Duodenal mucosa (tissue), 2 donors: ENCODE measurements at regions not wholly inside any gene's neighbourhood (a gene's known extent, or its start where the extent isn't known, plus 50 kb on each side); places are given as distances from the start of the nearest gene placed in this dataset.

Experiments used
- H3K27ac ChIP-seq: one replicate; pipeline ENCODE4 v1.7.0; 2013; ENCODE audit warnings: low read depth, low read length
- H3K27me3 ChIP-seq, 2 donors: one replicate each; pipeline ENCODE4 v1.7.0; 2013; ENCODE audit warnings: low read length in 2 of 2, control low read depth in 1 of 2; ENCODE audit not compliant: insufficient read depth in 2 of 2, control insufficient read depth in 1 of 2
- H3K36me3 ChIP-seq, 2 donors: one replicate each; pipeline ENCODE4 v1.7.0; 2013; ENCODE audit warnings: low read length in 2 of 2, control low read depth in 1 of 2; ENCODE audit not compliant: insufficient read depth in 2 of 2, control insufficient read depth in 1 of 2
- H3K4me1 ChIP-seq, 2 donors: one replicate each; pipeline ENCODE4 v1.7.0; 2013; ENCODE audit warnings: low read length in 2 of 2, control low read depth in 1 of 2; ENCODE audit not compliant: insufficient read depth in 2 of 2, control insufficient read depth in 1 of 2
- H3K4me3 ChIP-seq, 2 donors: one replicate each; pipeline ENCODE4 v1.7.0; 2013; ENCODE audit warnings: low read length in 2 of 2, low read depth in 1 of 2
- H3K9ac ChIP-seq, 2 donors: one replicate each; pipeline ENCODE4 v1.7.0; 2013; ENCODE audit warnings: low read length in 2 of 2, low read depth in 1 of 2
- H3K9me3 ChIP-seq, 2 donors: one replicate each; pipeline ENCODE4 v1.7.0; 2013; ENCODE audit warnings: low read length in 2 of 2, control low read depth in 1 of 2; ENCODE audit not compliant: control insufficient read depth in 1 of 2

DNA sequence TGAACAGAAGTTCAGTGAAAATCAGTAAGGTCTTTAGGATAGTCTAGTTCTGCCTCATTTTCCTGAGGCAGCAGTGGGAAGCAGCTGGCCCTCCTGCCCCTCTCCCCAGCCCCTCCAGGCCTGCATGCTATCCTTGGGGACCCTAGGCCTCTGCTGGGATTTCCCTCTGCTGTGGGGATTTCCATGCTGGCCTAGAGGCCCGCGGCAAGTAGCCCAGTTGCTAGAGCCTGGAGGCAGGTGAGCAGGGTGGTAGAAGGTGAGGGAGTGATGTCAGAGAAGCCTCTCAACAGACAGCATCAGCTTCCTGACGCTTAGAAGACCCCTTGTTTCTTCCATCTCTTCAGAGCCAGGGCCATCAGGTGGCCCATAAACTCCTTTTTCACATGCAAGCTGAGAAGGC lies 305.8 kb upstream of the THBS1 start:
- no peaks in the 10 kb centered on the region for H3K36me3 ChIP-seq
- no peak overlapping the region for H3K9ac ChIP-seq
- H3K27me3 ChIP-seq, result no peaks in the 10 kb centered on the region
- no peak overlapping the region for H3K4me3 ChIP-seq
- no peaks in the 10 kb centered on the region for H3K4me1 ChIP-seq
- no peaks in the 10 kb centered on the region for H3K9me3 ChIP-seq
- H3K27ac ChIP-seq, result no peak overlapping the region

DNA sequence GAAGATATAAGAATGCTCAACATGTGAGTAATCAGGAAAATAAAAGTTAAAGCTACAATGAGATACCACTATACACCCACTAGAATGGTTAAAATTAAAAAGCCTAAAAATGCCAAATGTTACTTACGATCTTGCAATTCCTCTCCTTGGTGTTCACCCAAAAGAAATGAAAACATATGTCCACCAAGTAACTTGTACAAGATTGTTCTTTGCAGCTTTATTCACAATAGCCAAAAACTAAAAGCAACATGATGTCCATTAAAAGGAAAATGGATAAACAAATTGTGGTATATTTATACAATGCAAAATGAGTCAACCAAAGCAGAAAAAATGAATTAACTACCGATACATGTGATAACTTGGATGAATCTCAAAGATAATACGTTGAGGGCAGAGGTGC lies 301.6 kb upstream of the THBS1 start:
- Histone ChIP-seq H3K27ac (no peak overlapping the region), H3K9me3 (no peaks in the 10 kb centered on the region), H3K36me3 (no peaks in the 10 kb centered on the region), H3K27me3 (no peaks in the 10 kb centered on the region), H3K9ac (no peak overlapping the region), H3K4me1 (no peaks in the 10 kb centered on the region), H3K4me3 (no peak overlapping the region)

DNA sequence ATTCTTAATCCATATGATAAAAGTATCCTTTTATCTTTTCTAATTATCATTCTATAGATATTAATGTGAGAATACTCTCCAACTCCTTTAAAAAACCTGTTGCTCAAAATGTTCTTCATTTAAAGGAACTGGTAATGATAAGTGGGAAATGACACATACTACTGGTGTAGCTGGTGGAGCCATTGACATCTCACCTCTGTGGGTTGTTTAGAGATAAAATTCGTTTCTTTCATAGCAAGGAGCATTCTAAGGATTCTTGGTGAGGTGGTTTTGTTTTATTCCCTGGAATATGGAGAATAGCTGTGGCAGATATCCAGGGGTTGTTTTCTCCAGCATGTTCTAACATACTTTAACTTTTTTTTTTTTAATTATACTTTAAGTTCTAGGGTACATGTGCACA lies 299.8 kb upstream of the THBS1 start:
- Histone ChIP-seq H3K36me3 (no peaks in the 10 kb centered on the region), H3K9ac (no peak overlapping the region), H3K4me3 (no peak overlapping the region), H3K27me3 (no peaks in the 10 kb centered on the region), H3K4me1 (no peaks in the 10 kb centered on the region), H3K27ac (no peak overlapping the region), H3K9me3 (no peaks in the 10 kb centered on the region)

DNA sequence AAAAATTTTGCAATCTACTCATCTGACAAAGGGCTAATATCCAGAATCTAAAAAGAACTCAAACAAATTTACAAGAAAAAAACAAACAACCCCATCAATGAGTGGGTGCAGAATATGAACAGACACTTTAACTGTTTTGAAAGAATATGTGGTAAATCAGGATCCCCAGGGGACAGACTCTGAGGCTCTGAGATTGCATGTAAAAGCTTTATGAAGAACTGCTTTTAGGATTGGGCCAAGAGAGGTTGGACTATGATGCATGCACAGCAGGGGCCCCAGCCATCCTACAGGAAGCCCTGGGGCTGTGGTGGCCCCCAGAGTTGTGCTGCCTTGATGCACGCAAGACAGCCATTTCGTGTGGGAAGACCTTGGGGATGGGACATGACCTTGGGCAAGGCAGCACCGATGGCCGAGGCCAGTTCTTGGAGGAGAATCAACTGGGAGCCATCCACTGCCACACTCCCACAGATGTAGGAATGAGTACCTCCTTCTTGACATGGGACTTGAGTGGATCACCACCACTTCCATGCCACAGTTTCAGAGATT lies 298.1 kb upstream of the THBS1 start:
- Histone ChIP-seq H3K4me1 (no peaks in the 10 kb centered on the region), H3K9me3 (no peaks in the 10 kb centered on the region), H3K4me3 (no peak overlapping the region), H3K27ac (no peak overlapping the region), H3K27me3 (no peaks in the 10 kb centered on the region), H3K36me3 (no peaks in the 10 kb centered on the region), H3K9ac (no peak overlapping the region)

DNA sequence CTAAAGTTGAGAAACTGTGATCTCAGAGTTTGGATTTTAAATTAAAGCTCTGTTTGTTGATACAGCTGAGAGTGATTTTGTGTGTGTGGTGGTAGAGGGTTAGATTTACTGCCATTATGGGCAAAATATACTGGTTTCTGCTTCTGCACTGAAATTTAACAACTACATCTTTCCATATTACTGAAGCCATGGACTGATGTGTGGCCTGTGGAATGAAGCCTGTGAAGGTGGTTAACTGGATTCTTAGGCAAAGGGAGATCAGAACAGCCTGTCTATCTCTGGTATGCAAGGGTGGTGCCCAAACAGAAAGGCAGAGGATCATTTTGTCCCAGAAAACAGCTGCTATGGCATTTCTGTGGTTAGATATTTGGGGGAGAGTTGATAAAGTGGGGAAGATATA lies 297.3 kb upstream of the THBS1 start:
- Histone ChIP-seq H3K4me1 (no peaks in the 10 kb centered on the region), H3K27ac (no peak overlapping the region)

DNA sequence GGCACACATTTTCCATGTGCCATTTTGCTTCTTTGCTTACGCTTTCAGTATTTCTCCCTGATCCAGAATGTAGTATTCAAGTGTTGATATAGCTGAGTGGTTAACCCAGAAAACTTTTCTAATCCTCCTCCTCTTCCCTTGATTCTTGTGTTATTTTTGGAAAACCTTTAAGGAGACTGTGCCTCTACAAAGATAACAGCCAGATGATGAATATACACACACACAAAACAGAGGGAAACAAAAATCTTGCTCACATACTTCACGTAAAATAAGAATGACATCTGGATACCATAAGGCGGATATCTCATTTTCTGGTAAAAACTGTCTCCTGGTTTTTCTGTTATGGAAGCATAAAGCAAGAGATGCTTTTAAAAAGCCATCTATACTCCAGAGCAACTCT lies 295.8 kb upstream of the THBS1 start:
- Histone ChIP-seq H3K27me3 (no peaks in the 10 kb centered on the region), H3K36me3 (no peaks in the 10 kb centered on the region), H3K4me3 (no peak overlapping the region), H3K4me1 (no peaks in the 10 kb centered on the region), H3K27ac (no peak overlapping the region), H3K9ac (no peak overlapping the region), H3K9me3 (no peaks in the 10 kb centered on the region)

More for the DNA sequence above, 297.3 kb upstream of the THBS1 start:
- H3K9me3 ChIP-seq, result no peaks in the 10 kb centered on the region
- H3K4me3 ChIP-seq, result no peak overlapping the region
- no peak overlapping the region for H3K9ac ChIP-seq
- H3K36me3 ChIP-seq, result no peaks in the 10 kb centered on the region
- no peaks in the 10 kb centered on the region for H3K27me3 ChIP-seq

DNA sequence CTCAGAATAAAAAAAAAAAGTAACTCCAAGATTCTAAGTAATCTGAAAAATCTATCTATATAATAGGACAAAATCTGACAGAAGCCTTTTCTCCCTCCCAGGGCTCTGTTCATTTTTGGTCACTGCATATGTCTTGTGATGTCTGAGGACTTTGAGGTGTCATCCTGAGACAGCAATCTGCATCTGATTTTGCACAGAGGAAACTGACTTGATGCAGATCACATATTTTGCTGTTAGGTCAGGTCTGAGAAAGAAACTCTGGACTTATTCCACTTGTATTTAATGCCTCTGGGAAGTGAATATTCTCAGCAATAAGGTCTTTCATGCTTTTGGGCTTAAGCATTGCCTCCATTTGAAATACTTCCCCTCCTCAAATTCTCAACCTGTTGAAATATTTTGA lies 295.2 kb upstream of the THBS1 start:
- no peaks in the 10 kb centered on the region for H3K36me3 ChIP-seq
- no peak overlapping the region for H3K27ac ChIP-seq
- H3K27me3 ChIP-seq, result no peaks in the 10 kb centered on the region
- H3K4me1 ChIP-seq, result no peaks in the 10 kb centered on the region
- no peak overlapping the region for H3K9ac ChIP-seq
- H3K4me3 ChIP-seq, result no peak overlapping the region
- no peaks in the 10 kb centered on the region for H3K9me3 ChIP-seq

DNA sequence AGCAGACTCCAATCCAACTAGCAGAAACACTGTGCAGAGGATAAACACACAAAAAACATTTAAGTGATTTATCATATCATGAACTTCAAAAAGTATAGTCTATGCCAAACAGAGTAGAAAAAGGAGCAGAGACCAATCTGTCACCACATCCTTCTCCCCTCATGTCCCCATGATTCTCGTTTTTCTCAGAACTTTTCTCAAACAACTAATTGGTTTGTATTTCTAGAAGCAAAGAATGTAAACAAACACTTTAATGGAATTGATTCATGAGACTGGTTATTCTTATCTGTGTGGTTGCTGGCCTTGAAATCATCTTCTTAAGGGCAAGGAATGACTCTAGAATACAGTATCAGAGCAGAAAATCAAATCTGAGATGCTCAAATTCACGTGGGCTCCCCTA lies 294.2 kb upstream of the THBS1 start:
- Histone ChIP-seq H3K36me3 (no peaks in the 10 kb centered on the region), H3K27me3 (no peaks in the 10 kb centered on the region), H3K9me3 (no peaks in the 10 kb centered on the region), H3K4me1 (no peaks in the 10 kb centered on the region), H3K9ac (no peak overlapping the region), H3K4me3 (no peak overlapping the region), H3K27ac (no peak overlapping the region)

DNA sequence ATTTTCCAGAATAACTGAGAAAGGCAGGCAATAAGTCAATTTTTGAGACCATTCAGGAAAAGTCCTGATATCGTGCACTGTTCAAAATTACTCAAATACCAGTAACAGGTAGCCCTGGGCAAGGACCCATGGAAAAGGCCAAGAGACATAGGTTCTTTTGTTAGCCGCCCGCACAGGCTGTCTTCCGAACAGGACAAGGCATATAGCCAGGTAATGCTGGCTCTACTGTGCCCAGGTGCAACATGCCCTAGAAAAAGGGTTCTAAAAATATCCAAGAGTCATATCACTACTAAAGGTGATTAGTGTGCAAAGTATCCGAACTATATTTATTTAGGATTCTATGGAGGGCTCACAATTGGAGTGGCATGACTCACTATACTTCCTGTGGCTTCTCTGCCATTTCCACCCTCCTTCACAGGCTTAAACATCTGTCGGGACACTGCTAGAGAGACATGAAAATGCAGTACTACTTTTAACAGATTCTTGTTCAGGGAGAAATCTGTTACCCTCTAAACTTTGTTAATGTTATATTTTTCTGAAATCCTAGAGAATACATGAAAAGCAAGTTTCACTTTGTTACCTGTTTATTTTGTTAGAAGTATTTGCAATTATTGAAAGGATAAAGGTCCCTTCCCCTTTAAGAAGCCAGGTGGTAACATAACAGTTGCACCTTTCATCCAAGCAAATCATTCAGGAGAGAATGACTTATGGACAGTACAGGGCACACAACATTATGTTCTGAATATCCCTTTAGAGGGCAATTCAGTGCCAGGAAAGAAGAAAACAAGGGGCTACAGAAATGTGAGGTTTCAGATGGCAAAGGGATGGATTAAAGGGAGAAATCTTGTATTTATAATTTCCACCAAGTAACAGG lies 293.3 kb upstream of the THBS1 start:
- H3K9ac ChIP-seq, result no peak overlapping the region
- no peaks in the 10 kb centered on the region for H3K4me1 ChIP-seq
- H3K36me3 ChIP-seq, result no peaks in the 10 kb centered on the region

DNA sequence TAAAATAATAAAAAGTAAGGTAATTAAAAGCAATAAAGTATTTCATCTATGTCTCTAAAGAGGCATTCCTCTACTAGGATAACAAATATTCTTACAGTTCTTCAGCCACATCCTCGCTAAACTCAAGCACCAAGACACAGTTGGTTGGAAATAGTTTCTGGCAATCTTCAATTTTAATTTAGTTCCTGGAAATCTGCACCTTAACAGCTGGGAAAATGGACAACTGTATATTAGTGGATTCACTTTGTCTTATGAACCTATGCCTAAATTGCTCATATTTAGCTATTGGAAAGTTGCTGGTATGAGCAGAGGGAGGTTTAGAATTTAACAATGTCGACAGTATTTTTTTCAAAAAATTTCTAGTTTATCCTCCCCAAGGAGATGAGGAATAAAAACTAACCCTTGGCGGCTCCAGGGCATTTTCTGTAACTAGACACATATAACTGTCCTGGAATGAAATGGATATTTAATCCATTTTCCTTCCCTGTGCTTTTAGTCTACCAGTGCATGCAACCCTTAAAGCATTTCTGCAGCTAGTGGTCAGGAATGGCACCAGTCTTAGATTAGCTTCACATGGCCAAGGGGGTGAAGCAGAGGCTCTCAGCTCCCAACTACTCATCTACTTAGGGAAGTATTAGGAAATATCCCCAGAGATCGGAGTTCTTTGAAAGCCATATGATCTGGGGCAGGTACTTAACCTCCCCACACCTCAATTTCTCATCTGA lies 290.0 kb upstream of the THBS1 start:
- H3K27ac ChIP-seq, result no peak overlapping the region
- no peak overlapping the region for H3K9ac ChIP-seq
- no peak overlapping the region for H3K4me3 ChIP-seq
- H3K27me3 ChIP-seq, result no peaks in the 10 kb centered on the region
- H3K36me3 ChIP-seq, result no peaks in the 10 kb centered on the region
- H3K9me3 ChIP-seq, result no peaks in the 10 kb centered on the region
- no peaks in the 10 kb centered on the region for H3K4me1 ChIP-seq

More for the DNA sequence above, 293.3 kb upstream of the THBS1 start:
- Histone ChIP-seq H3K4me3 (no peak overlapping the region), H3K9me3 (no peaks in the 10 kb centered on the region), H3K27me3 (no peaks in the 10 kb centered on the region), H3K27ac (no peak overlapping the region)
